ENCODE measurements at regions not wholly inside any gene's neighbourhood (a gene's known extent, or its start where the extent isn't known, plus 50 kb on each side); places are given as distances from the start of the nearest gene placed in this dataset.

GRCh38 chr6:112745765-112746164, 398.6 kb downstream of the RFPL4B start:
- no peak for DNase-seq

DNA sequence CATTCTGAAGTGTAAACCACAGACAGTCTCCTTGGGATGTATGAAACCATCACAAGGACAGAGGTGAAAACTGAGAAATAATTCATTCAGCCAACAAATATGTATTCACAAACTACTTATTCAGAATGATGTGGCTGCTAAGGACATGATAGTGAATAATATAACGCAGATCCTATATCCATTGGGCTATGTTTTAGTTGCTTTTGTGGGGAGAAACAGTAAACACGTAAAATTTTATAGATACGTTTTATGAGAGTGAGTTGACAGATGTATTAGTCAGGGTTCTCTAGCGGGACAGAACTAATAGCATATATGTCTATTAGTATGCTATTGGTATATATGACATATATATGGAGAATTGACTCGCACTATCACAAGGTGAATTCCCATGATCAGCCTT, 402.5 kb downstream of the RFPL4B start:
- no peak for DNase-seq

GRCh38 chr6:112752305-112752704, 405.2 kb downstream of the RFPL4B start:
- DNase-seq: no peak

DNA sequence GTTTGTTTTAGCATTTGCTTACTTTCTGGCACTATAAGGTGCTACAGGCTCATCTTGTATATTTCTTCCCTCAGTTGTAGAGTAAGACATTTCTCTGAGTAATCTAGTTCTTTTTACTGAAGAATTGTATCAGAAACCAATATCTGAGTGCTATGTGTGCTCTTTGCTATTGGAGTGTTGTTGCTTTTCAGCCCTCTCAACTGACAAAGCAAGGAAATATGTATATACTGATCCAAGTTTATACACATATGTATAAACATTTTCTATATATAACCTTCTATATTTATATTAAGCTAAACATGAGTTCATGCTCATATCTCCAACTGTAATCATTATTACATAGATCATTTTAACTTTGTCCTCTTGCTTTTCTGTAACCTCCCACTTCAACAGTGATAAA, 405.7 kb downstream of the RFPL4B start:
- DNase-seq: no peak

DNA sequence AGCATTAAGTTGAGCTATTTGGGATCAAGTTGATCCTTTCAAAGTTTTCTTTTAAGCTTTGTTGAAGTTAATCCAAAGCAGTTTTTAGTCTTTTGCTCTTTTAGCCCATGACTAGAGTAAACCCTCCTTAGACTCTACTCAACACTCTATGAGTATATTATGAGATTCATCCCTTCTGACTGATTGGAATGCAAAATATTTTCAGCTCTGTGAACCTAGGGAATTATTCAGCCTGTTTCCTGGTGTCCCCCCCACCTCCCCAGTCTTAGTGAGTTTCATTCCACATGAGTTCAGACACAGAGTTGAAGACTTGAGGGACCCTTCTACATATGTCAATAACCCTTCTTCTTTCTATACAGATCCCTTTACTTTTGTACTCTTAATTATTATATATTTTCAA, 413.7 kb downstream of the RFPL4B start:
- no peak for DNase-seq

GRCh38 chr6:112761740-112762139, 414.6 kb downstream of the RFPL4B start:
- no peak for DNase-seq

DNA sequence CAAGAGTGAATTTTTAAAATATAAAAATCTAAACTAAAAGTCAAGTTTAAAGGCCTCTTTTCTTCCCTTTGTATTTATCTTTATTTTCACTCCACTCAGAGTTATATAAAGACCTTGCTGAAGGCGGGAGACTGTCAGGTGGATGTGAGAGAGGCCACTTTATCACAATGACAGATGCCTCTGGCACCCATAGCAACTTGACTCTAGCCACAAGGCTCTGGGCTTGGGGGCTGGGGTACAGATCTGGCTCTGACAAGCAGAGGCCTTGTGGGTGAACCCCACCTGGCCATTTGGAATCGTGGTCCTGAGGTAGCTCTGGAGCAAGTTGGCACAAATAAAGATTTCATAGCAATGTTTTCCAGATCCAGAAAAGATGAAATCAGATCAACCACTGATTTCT, 417.2 kb downstream of the RFPL4B start:
- DNase-seq: no peak

- no peak for DNase-seq
Observed at GRCh38 chr6:112770308-112770707, 423.2 kb downstream of the RFPL4B start.

DNA sequence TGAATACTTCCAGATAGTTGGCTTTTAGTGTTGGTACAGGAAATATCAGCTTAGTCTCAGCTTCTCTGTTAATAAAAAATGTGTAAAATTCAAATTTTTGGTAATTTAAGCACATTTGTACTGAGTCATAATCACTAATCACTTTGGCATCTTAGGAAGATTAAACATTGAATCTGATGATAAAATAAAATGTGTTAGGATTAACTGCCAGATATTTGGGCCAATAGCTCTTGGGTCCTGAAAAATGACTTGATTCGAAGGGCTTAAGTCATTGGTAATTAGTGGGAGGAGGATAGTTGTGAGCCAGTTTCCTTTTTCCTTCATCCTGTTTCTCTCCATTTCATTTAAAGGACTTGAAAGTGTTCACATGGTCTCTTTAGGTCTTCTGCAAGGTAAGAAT, 426.1 kb downstream of the RFPL4B start:
- no peak for DNase-seq

- DNase-seq: no peak
Observed at GRCh38 chr6:112774319-112774718, 427.2 kb downstream of the RFPL4B start.

- no peak for DNase-seq
Observed at GRCh38 chr6:112780498-112781096, 433.5 kb downstream of the RFPL4B start.

DNA sequence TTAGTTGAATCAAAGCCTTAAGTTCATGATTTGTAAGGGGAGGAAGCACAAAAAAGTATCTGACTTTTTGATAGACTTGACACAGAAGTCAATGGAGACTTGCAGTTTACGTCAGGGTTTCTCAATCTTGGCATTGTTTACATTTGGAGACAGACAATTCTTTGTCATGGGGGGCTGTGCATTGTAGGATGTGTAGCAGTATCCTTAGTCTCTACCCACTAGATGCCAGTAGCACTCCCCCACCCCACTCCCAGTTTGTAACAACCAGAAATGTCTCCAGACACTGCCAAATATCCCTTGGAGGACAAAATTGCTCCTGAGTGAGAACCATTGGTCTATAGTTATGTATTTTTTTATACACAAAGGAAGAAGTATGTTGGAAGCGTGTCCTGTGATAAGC, 434.1 kb downstream of the RFPL4B start:
- no peak for DNase-seq

DNA sequence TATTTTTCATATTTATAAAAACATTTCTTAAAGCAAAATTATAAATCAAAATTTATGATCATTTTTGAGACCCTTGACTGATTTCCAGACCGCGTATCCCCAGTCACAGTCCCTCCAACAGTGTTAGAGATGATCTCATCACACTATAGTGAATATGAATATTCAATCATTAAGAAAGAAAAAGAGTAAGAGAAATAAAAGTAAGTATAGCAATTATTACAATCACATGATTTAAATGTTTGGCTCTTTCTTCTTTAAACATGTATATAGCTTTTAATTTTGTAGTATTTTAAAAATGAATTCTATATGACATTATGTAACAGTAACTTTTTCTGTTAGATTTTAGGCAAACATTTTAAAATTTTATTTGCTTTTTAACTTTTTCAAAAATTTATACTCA, 438.3 kb downstream of the RFPL4B start:
- DNase-seq: no peak

GRCh38 chr6:112786801-112787200, 439.7 kb downstream of the RFPL4B start:
- DNase-seq: no peak

DNA sequence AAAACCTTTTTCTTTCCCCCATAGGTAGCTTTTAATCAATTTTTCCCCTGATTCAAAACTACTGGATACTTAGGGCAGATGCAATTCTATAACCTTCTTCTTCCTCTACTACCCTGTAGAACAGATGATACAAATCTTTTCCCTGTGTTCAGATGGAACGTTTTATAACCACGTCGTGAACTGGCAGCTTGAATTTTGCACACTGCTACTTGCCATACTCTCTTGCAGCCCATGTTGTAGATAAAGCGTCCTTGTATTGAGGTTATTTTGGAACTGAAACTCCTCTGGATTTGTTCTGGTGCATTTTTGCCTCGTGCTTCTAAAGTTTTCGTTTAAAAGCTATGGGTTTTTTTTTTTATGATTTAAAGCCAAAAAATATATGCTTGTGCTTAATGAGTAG, 440.2 kb downstream of the RFPL4B start:
- DNase-seq: no peak

DNA sequence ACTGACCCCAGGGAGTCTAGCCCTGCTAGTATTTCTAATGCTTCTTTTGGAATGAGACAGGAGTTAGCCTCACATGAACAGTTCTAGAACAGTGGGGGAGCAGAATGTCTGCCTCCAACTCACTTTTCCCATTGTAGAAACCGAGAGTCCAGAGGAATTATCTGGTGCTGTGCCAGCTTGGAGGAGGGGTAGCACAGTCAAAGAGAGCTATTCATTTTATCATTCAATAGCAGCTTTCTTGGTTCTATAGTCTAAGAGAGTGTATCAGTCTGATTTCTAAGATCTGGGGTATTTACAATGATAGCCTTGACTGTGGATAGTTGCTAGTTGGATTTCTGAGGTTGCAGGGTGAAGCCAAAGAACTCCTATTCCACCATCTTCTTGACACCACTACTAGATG, 448.2 kb downstream of the RFPL4B start:
- DNase-seq: no peak

DNA sequence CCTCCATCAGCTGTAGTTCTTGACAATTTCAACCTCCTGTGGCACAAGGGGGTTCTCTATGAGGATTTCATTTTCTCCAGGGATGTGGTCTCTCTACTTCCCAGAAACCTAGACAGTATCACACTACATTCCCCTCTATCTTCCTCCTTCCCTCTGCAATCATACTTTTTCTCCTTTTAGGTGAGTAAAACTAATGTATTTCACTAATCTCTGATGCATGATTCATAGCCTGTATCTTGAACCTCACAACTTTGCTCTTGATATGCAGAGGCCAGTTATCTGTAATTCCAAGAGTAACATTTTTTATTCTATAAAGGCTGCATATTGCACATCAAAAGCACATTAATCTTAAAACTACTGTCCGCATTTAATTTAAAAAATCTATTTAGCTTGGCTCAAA, 449.6 kb downstream of the RFPL4B start:
- no peak for DNase-seq

GRCh38 chr6:112799889-112800288, 452.8 kb downstream of the RFPL4B start:
- DNase-seq: no peak

DNA sequence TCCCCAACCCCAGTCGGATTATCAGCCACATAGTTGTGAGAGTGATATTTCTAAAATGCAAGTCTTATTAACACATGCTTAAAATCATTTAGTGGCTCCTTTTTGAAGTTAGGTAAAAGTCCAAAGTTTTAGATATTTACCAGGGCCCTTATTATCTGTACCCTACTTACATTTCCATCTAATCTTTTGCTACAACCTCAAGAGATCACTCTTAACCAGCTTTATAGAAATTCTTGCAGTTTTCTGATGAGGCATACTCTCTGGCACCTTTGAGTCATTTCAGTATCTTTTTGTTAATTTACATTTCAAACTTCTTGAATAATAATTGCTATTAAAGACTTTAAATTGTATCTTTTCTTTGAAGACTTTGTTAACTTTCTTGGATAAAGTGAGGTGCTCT, 453.3 kb downstream of the RFPL4B start:
- no peak for DNase-seq

GRCh38 chr6:112800916-112801315, 453.8 kb downstream of the RFPL4B start:
- DNase-seq: no peak

DNA sequence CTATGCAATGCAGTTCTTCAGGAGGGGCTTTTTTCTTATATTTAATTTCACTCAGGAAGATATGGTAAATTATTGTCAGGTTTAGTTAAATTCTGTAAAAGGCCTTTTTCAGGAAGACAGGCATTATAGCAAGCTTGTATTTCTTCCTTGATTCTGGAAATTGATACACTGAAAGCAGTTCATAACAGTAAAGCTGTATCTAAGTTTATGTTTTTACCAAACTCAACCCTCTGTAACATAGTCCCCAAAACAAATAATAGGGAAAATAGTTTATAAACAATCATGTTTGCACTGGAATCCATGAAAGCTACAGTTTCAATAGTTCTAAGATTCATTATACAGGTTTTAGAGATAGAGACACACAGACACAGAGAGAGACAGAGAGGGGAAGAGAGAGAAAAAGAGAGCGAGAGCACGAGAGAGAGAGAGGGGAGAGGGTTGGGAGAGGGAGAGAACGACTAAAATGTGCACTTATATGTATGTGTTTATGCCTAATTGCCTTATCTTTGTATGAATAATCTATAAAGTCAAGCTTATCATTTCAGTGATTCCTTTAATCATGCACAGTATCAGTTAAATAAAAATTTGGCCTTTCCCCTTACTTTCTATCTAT, 454.4 kb downstream of the RFPL4B start:
- no peak for DNase-seq

GRCh38 chr6:112802144-112802543, 455.0 kb downstream of the RFPL4B start:
- no peak for DNase-seq

DNA sequence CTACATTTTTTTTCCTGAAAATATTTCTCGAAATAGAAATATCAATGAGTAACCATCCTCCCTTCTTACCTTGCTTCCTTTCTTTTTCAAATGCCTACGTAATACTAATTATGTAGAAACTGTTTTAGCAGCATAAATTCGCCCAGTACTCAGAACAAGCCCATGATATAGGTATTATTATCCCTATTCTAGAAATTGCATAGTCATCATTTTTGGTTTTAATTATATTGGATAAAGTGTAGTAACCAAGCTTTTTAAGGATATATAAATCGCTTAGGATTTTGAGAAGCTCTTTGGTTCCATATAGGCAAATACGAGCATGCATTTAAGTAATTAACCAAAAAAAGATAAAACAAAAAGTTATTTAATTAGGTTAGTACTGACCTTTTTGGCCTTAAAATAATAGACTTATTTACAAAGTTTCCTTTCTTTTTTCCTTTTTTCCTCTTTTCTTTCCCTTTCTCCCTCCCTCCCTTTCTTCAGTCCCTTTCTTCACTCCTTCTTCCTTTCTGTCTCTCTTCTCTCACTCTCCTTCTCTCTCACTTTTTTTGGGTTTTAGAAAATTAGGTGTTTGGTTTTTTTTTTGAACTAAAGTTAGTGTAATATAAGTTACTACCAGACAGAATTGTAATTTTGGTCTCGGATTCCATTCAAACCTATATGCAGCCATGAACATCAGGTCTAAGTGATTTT, 457.7 kb downstream of the RFPL4B start:
- DNase-seq: no peak

- DNase-seq: no peak
Observed at GRCh38 chr6:112806163-112806865, 459.2 kb downstream of the RFPL4B start.

Data from activated T-cell treated with anti-CD3 and anti-CD28 coated beads for 4 hours (primary cell).